ENCODE measurements at regions not wholly inside any gene's neighbourhood (a gene's known extent, or its start where the extent isn't known, plus 50 kb on each side); places are given as distances from the start of the nearest gene placed in this dataset.

DNA sequence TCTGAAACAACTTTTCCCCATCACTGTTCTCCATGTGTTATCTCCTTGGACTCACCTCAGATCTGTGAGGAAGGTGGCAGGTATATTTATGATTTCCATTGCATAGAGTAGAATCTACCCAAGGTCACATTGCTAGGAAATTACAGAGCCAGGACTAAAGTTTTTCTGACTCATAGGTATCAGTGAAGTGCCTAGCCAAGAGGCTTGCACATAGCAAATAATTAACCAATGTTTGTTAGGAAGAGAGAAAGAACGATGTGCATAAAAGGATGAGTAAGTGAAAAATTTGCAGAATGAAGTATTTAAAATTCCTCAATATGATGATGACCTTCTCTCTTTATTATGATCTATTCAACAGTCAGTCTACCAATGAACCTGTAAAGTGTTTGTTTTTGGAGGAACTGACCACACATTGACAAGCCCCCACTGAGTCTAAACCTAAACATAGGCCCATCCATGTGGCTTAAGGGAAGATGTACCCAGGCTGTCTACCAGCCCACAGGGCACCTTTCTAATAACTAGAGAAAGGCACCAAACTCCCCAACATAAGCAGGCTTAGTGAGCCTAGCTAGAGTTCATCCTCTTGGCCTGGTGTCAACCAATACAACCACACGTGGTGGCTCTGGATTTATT, 252.9 kb upstream of the ZMIZ1 start:
- DNase-seq (ENCODE audit: low spot score): no peak

DNA sequence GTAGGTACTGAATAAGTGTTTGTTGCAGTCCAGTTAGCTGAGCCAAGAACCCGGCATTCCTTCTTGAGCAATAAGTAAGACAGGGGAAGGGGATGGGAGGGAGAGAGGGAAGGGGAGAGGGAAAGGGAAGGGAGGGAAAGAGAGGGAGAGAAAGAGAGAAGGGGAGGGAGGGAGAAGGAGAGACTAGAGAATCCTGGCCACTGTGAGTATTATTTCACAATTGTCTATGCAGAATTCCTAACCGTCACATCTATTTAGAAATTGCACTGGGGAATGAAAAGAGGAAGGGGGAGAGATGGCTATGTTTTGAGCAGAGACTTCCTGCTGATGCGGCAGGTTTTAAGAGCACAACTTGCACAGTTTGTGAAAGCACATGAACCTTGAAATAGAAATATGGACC, 251.4 kb upstream of the ZMIZ1 start:
- DNase-seq (ENCODE audit: low spot score): no peak

DNA sequence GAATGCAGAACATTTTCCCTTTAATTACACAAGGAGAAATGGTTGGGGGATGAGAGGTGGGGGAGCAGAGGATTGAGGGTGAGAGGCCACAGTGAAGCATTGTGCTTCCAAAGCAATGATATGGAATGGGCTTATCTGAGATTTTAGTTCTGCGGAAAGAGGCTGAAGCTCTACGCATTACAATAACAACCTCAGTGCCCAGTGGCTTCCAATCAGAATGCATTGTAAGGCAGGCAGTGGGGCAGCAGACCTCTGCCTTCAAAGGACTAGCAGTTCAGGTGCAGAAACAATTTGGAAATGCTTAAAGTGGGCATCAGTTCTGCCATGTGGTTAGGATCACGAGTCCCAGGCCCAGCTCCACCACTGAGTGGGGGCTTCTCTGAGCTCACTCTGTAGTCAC, 251.0 kb upstream of the ZMIZ1 start:
- DNase-seq (ENCODE audit: low spot score): no peak

DNA sequence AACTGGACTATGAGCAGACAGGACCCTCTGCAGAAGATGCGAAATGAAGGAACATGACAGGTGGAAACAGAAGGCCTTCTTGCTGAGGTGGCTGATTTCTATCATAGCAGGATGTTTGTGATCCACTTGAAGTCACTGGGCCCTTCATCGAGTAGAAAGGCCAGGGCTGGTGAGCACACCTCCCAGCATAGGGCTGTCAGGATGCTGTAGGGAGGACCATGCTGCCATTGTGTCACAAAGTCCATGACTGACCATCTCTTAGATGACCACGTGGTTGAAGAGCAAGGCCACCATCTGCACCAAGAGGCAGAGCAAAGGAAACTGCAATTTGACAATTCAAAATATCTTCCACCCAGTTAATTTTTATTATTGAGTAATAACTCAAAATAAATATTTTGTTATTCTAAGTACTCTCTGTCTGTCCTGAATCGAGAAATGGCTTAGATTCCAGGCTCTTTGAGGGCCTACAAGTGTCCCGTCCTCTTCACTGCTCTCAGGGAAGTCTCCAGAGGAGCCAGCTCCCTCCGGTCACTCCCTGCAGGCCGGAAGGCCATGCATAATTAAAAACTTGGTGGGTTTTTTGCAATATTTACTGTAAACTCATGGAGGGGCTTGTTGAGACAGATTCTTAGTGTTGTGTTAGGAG, 249.3 kb upstream of the ZMIZ1 start:
- no peak for DNase-seq (ENCODE audit: low spot score)

DNA sequence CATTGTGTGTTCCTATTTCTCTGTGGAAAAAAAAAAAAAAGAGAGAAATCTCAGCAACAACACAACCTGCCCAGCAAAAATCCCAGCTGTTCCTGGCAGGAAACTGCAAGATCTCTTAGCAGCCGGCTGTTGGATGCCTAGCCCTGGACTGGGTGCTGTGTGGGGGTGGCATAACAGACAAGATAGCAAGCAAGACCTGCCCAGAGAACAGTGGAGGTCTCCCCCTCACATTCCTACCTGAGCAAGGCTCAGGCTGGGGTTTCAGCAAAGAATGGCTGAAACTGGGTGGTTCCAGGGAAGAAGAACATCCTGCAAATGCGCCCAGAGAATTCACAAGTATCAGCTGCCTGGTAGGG, 248.8 kb upstream of the ZMIZ1 start:
- DNase-seq (ENCODE audit: low spot score): no peak

DNA sequence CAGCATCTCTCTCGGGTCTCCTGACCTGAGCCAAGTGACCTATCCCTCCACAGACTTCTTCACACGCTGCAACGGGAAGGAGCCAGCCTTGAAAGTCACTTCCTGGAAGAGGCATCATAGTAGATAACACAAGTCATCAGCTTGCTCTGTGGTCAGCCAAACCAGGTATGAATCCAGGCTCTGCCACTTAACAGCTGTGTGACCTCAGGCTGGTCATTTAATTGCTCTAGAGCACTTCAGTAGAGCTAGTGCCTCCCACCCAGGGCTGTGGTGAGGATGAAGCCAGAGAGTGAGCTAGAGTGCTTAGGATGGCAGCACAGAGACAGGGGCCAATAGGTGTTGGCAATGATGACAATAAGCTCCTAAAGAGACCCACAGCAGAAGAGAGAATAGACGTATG, 247.7 kb upstream of the ZMIZ1 start:
- no peak for DNase-seq (ENCODE audit: low spot score)

DNA sequence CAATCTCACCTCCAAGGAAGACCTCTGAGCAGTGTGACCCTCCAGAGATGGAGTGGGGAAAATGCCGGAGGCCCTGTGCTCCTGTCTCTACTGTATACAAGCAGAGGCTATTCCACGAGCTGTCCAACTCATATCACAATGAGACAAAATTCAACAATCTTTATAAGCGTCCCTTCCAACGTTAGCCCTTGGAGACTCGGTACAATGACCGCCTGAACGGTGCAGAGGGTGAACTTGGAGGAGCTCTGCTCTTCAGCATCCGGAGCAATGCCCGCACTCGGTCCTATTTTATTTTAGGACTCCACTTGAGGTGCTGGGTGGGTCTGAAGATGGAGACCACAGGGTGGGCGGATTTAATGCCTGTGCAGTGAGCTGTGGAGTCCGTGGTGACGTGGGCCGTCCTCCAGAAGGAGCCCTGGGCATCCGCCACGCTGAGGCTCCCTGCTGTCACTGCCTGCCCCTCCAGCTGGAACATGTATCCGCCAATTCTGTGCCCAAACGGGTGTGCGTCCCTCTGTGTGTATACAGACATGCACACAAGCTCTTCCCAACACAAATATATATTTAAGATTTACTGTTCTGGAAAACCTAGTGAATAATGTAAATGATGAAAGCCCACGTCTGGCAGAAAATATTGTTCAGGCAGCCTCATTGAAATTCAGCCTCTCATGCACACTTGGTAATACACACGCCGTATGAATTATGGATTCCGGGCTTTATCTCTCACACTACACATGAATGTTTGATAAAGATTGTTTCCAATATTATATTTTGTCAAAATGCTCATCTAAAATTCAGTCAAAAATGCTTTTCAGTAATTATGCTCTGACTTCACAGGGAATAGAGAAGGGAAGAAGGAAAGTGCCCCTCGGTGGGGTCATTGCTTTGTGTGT, 239.9 kb upstream of the ZMIZ1 start:
- DNase-seq (ENCODE audit: low spot score): no peak

DNA sequence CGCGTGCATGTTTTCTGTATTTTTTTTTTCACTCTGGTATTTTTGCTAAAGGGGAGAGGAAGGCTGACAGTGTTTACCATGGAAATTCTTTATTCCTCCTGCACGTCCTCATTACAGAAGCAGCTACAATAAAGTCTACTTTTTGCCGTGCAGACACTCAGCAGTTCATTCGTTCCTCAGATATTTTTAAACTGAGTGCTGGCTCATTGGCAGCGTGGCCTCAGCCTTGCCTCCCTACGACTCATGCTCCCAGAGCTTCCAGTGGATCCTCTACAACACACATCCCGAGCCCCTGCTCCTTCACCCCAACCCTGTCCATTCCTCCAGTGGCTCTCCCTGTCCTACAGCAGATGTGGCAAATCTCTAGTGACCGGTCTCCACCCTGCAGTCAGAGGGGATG, 239.2 kb upstream of the ZMIZ1 start:
- DNase-seq (ENCODE audit: low spot score): no peak

DNA sequence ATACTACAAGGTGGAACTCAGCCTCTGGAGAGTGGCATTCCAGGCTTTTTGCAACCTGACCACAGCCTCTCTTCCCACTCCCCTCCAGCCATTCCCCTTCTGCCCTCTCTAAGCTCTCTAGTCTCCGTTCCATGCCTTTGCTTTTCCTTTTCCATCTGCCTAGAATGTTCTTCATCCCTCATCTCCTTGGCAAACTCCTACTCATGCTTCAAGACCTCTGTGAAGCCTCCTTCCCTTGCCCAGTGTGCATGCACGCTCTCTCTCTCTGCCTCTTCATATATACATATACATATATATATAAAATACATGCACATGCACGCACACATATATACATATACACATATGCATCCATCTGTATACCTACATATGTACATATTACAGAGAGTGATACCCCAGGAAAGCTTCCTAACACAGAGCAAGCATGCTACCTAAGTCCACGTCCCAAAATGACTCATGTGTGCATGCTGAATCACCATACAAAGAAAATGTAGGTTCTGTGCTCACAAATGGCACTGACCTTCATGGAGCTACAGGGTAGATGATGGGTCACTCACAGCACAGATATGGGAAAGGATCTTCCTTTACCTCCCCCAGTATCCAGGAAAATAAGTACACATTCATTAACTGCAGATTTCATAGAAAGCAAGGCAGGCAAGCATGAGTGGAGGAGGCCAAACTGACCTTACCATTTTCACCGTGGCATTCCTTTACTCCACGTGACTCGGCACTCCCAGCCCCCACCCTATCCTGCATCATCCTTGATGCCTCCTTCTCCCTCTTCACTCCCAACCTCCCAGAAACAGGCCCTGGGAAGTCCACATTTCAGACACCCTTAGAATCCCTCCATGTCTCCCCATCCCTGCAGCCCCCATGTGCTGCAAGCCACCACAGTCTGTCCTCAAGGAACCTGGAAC, 238.4 kb upstream of the ZMIZ1 start:
- no peak for DNase-seq (ENCODE audit: low spot score)

DNA sequence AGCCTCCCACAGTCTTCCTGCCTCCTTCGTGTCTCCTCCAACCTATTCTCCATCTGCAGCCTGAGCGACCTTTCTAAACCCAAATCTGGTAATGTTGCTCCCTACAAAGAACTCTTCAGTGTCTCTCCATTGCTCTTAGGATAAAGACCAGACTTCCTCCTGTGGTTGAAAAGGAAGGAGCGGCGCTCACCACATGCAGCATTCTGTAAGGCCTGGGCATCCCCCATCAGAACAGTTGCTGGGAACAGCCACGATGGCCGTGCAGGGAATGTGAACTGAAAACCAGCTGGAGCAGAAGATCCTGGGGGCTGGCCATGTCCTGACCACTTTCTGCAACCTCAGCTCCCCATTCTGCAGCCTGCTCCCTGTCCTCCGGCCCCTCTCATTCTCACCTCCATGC, 237.8 kb upstream of the ZMIZ1 start:
- DNase-seq (ENCODE audit: low spot score): no peak

DNA sequence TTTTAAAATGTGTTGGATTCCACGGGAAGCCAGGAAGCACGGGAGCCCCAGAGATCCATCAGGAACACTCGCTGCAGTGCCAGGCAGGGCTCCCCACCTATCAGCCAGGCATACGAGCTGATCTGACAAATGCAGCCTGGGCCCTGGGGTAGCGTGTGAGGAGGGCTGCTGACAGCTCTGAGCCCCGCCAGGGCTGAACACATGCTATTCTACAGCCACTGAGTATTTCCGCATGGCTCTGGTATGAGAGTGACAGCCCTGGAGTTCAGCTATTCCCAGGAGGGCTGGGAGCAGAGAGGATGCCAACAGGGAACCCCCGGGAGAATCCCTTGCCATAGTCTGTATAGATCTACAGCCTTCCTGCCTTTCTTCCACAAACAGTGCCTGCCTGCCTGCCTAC, 237.3 kb upstream of the ZMIZ1 start:
- DNase-seq (ENCODE audit: low spot score): no peak

DNA sequence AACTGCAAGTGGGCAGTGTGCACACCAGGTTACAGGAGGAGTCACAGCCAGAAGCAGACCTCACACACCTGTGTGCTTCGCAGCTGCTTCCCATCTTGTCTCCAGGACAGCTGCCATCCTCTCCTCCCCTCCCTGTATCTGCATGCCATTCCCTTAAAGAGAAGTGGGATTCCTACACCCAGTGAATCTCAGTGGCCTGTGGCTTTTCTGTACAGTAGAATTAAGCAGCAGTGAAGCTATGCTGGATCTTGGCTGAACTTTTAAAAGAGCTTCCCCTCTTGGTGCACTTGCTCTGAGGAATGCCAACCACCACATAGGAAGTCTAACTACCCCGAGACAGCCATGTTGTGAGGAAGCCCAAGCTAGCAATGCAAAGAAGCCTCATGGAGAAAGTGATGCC, 236.5 kb upstream of the ZMIZ1 start:
- no peak for DNase-seq (ENCODE audit: low spot score)

DNA sequence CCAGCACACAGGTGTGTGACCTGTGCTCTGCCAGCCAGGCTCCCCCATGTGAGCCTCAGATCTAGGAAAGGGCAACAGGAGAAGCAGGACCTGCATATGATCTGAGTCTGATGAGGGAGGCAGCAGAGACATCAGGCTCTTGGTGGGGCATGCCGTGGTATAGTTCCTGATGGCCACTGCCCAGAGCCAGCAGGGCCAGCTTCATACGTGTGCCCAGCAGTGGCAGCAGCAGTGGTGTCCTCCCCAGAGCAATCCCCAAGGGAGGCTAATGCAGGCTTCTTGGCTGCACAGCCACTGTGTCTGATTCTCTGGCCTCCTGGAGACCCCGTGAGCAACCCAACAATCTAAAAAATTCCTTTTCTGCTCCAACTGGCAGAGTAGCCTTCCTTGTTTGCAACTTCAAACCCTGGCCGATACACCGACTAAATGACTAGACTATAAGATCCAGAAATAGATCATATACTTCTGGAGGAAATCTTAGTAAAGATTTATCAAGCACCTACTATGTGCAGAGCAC, 230.6 kb upstream of the ZMIZ1 start:
- DNase-seq (ENCODE audit: low spot score): no peak

DNA sequence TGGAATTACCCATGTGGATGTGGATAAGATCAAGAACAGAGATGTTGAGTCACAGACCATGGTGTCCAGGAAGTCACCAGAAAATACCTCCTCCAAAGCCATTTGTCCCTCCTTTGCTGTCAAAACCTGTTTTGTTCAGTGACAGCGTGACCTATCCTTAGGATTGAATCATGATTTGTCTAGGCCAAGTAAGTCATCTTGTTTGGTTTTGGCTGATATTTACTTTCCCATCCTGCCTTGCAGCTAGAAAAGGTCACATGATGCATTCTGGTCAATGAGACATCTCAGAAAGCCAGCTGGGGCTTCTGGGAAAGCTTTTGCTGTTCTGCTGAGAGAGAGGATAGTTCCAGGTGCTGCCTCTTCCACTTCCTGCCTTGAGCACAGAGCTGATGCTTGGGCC, 225.3 kb upstream of the ZMIZ1 start:
- no peak for DNase-seq (ENCODE audit: low spot score)

DNA sequence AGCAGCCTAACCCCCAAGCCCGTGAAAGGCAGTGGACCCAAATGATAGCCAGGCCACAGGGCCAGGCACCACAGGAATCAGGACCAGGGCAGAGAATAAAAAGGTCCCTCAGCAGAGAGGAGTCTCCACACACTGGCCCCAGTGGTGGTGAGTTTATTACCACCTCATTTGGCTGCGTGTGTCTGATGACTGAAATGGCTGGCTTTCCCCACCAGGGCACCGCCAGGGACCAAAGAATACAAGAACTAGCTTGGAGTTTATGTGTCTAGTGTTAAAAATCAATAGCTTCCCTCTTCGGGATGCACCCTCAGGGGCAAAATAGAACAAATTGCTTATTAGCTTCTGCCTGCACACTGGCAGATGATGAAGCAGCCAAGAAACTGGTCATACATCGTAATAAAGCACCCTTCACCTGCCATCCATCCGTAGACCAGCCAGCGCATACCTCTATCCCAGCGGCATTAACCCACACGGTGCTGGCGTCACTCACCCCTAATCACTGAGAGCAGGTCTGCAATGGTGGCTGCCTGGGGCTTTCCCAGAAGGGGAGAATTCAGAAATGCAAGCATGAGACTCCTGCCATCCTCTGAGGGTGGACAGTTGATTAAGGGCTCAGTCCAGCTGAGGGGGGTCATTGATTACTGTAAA, 223.7 kb upstream of the ZMIZ1 start:
- no peak for DNase-seq (ENCODE audit: low spot score)

DNA sequence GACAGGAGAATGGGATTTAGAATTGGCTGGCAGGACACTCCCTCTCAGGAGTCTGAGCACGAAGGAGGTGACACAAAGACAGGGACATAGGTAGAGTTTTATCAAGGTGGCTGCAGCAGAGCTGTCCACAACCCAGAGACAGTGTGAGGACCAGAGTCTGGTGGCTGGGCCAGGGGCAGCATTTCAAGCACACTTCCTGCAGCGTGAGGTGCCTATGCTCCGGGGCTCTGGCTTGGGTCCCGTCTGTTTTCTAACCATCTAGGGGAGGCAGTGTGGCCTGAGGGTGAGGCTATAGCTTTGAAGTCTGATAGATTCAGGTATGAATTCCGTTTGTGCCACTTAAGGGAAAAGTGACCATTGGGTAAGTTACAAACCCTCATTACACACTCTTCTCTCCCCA, 222.7 kb upstream of the ZMIZ1 start:
- DNase-seq (ENCODE audit: low spot score): no peak

DNA sequence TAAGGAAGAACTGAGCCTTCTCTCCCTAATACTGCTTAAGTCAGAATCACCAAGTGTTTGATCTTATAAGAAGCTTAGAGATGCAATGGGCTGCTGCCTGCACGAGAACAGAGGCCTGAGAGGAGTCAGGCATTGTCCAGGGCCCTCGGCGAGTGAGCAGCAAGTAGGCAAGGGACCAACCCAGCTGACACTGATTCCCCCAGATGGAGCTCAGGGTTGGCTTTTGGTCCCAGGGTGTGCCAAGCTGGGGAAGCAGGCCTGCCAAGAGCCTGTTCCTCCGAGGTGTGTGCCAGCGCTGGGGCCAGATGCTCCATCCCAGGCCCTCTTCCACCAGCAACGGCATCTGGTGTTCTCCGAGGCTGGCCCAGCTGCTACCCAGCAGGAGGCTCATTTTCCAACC, 222.0 kb upstream of the ZMIZ1 start:
- DNase-seq (ENCODE audit: low spot score): no peak

DNA sequence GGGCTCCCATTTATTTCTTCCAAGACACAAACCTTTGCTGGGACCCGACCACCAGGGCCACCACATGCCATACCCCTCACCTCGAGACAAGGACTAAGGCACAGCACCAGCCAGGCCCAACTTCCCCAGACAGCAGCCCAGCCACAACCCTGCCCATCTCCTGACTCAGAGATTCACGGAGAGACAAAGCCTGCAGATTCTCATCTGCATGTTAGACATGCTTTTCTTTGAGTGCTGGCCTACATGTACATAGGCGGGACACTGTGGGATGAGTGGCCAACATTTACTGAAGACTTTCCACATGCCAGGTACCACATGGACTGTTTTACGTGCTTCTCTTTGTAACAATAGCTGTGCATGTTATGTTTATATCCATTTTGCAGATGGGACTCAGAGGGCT, 221.3 kb upstream of the ZMIZ1 start:
- DNase-seq (ENCODE audit: low spot score): no peak

DNA sequence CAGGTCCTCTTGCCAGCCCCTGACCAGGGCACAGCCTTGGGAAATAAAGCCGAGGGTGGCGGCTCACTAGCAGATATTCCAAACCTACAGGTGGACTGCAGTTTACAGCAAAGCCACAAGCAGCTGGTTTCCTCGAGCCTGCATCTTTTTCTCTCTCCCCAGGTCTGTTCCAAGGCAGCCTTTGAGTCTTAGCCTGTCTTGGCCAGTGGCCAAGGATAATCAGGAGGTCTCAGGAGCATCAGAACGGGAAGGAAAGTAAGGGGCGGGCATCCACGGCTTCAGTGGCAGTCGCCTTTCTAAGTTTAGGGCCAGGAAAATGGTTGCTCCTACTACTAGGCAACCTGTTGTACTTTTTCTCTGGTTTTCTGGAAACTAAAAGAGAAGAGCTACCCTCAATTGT, 219.7 kb upstream of the ZMIZ1 start:
- DNase-seq (ENCODE audit: low spot score): no peak

DNA sequence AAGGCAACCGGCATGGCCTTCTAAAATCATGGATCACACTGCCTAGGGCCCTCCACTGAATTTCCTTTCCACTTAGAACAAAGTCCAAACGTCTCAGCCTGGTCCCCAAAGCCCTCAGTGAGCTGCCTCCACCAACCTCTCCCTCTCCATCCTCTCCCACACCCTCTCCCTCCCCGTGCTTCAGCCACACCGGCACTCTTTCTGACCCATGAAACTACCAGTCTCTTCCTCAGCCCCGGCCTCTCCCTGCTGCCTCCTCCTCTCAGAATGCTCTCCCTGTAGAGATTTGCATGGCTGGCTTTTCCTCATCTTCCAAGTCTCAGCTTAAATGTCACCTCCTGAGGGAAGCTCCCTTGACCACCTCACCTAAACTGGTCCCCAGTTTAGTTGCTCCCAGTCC, 219.0 kb upstream of the ZMIZ1 start:
- no peak for DNase-seq (ENCODE audit: low spot score)

DNA sequence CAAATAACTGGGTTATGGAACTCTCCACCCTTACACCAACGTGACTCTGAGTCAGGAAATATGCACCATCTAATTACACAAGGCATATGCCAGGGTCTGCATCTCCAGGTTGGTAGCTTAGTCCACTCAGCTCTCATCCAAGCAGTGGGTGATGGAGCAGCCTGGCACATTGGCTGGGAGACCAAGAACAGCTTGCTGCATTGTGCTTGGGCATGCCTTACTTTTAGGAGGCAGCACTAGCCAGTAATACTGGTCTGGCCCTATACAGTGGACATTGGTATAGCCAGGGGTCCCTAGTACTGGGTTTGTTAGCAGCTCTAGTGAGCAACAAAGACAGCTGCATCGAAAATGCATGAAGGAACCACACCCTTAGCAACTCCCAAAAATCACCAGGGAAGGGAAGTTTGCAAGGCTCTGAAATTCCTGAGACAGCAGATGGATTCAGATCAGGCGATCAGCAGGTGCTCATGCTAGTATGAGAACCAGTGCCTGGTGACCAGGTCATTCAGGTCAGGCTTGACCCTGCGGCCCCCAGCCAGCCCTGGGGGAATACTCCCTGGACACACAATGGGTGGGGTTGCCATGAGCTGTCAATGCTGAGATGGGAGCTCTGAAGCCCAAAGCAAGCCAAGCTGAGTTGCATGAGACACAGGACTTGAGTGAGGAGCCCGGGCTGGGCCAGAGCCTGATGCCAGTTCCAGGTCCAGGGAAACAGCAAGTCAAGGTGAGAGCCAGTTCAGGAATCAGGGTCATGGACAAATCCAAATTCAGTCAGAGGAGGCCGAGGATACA, 217.9 kb upstream of the ZMIZ1 start:
- no peak for DNase-seq (ENCODE audit: low spot score)

Data from A172 (cell line).